GM21423 (cell line): ENCODE measurements at regions not wholly inside any gene's neighbourhood (a gene's known extent, or its start where the extent isn't known, plus 50 kb on each side); places are given as distances from the start of the nearest gene placed in this dataset.

Experiments used
- ATAC-seq: cut with Tn5 transposase; IDR thresholded peaks from one replicate; pipeline ENCODE4 v1.9.1; 2021; ENCODE audit warnings: mild to moderate bottlenecking, moderate library complexity; ENCODE audit not compliant: unreplicated experiment

DNA sequence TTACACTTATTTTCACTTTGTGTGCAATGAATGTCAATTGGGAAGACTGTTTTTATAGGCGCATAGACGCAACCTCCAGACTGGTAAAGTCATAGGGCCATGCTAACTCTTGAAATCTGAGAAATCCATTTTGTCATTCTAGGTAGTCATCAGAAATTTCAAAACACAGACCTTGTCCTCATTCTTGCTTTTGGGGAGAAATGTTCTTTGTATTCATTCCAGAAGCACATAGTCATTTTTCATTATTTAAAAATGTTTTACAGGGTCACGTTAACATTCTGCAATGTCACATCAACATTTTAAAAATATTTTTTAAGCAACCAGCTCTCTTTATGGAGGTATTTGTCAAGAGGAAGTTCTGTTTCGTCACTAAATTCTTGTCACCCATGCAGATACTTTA lies 898.4 kb downstream of the PDCD6IP start:
- ATAC-seq: no peak

DNA sequence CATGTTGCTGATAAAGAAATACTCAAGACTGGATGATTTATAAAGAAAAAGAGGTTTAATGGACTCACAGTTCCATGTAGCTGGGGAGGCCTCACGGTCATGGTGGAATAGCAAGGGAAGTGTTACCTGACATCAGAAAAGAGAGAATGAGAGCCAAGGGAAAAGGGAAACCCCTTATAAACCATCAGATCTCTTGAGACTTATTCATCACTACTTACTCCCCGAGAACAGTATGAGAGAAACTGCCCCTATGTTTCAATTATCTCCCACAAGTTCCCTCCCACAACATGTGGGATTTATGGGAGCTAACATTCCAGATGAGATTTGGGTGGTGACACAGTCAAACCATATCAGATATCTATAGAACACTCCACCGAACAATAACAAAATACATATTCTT lies 904.6 kb downstream of the PDCD6IP start:
- no peak for ATAC-seq

DNA sequence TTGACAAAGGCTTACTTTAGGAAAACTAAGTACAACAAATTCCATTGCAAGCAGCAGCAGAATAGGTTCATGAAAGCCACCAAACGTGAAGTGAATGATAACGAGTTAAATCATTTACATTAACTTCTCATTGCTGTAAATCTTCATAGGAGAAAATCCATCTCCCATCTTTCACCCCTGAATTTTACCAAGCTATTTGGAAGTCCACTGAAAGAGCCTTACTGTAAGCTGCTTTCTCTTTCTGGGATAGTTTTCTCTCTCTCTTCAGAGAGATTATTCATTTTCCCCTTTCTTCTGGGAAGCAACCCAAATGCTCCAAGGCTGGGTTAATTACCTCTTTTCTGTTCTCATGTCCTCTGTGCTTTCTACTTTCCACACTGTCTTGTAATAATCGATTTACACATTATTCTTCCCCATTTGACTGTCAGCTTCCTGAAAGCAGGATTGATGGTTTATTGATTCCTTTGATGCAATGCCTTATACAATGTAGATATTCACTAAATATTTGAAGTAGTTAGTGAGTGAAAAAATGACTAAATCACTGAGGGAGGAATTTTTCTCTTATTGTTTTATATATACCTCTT lies 914.3 kb upstream of the ARPP21 start:
- ATAC-seq: no peak

DNA sequence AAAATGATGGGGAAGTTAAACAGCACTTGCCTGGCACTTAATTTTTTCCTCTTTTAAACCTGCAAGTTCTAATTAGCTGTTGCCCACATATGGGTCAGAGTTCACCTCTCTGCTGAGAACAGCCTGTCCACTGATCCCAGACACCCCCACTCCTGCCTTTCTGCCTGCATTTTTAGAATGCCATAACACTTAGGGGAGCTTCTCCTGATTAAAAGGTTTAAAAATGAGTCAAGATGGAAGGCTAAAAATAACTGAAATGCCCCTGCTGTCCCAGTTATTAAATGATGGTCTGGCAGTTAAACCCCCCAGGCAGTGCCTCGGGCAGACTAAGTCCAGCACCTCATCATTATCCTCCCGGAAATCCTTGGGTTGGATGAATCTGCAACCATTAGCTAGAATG lies 913.6 kb upstream of the ARPP21 start:
- no peak for ATAC-seq

DNA sequence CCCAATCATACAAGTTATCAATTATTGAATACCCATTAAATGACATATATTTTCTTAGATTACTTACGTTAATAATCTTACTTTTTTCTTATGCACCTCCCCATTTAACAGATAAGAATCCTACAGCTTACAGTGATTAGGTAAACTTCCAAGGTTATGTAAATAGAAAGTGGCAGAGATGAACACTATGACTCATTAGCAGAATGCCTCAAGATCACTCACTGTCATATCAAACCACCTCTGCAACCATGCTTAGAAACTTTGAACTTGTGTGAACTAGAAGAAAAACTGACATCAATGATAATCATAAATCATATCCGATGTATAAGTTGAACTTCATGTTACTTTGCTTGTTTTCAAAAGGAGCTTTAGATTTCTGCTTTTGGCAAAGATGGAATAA lies 911.6 kb upstream of the ARPP21 start:
- no peak for ATAC-seq

DNA sequence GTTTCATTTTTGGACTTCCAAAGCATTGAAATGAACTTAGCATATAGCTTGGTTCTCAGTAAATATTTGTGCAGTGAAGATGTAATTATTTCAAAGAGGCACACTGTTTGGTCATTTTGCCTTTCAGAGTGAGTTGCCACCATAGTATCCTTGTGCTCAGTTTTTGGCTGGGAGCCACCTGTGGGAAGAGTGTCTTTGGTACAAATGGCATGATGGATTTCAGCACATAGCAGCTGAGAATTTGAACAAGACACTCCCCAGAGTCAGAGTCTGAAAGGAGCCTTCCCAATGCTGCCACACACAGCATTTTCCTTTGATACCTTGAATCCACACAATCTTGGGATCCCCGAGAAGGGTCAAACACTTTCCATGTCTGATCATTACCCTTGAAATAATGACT lies 897.2 kb upstream of the ARPP21 start:
- ATAC-seq: no peak

DNA sequence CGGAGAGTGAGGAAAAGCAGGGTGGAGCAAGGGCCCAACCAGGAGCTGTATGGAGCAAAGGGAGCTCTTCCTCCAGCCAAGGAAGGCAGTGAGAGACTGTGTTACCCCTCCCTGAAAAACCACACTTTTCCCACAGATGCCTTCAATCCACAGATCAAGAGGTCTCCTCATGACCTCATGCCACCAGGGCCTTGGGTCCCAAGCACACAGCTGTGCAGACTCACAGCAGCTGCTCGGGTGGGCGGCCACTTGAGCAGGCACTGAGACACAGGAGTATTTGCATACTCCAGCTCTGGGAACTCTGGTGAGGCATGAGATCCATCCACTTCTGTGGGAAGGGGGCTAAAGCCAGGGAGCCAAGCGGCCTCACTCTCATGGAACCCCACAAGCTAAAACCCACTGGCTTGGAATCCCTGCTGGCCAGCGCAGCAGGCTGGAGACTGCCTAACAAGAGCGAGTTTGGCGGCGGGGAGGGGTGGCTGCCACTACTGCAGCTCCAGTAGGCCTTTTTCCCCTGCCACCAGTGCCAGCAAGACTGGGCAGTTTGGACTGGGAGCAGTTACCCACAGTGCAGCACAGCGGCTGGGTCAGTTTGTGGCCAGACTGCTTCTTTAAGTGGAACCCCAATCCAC lies 880.6 kb upstream of the ARPP21 start:
- no peak for ATAC-seq

DNA sequence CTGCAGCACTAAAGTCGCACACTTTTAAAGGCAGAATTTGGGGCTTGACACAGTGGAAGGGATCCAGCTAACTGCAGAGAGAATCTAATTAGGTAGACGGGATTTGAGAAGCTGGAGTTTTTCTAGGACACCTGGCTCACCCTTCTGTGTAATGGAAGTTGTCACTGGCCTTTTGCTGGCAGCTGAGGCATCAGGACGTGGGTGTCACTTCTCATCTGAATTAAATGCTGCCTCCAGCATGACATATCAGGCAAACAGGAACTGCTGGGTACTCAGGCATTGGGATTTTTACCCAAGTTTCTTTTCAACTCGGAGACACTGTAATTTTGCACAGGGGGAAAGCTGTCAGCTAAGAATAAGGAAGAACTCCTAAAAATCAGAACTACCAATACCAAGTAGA lies 861.9 kb upstream of the ARPP21 start:
- no peak for ATAC-seq

DNA sequence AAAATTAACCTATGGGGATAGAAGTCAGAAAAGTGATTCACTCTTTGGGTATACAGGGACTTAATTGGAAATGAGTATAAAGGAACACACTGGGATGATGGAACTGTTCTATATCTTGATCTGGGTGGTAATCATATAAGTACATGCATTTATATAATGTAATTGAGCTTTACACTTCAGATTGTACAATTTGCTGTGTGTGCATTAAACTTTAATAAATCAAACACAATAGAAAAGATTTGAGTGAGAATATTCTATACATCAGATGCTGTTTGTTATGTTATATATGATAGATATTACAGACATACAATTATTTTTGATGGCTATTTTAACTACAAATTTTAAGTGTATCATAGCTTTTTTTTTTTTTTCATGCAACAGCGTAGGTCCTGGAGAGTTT lies 860.2 kb upstream of the ARPP21 start:
- no peak for ATAC-seq

DNA sequence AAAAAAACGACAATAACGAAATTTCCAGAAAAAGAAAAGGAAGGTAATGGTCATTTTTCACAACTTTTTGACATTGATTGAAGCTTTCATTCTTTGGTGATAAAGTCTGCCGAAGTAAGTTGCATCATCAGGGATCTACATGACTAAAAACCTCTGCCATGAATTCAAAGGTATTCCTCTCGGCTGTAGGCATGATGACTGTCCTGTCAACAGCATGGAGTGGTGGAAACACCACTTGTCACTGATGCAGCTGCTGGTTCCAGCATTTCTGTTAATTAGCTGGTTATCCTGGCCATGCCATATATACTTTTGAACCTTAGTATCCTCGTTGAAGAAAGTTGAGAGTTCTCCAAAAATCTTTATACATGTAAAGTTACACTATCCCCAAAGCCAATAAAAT lies 859.0 kb upstream of the ARPP21 start:
- ATAC-seq: no peak

DNA sequence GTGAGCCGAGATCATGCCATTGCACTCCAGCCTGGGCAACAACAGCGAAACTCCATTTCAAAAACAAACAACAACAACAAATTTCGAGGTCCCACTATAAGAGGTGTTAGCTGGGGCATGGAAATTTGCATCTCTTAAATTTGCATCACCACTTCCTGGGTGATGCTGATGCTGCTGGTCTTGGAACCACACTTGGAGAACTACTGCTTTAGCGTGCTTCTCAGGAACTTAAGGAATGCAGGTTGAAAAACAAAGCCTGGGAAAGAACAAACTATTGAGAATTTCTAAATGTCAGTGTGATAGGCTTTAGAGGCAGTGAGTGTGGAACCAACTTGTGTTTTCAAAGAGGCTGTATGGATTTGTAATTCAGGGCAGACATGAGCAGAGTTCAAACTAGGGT lies 858.4 kb upstream of the ARPP21 start:
- ATAC-seq: no peak

DNA sequence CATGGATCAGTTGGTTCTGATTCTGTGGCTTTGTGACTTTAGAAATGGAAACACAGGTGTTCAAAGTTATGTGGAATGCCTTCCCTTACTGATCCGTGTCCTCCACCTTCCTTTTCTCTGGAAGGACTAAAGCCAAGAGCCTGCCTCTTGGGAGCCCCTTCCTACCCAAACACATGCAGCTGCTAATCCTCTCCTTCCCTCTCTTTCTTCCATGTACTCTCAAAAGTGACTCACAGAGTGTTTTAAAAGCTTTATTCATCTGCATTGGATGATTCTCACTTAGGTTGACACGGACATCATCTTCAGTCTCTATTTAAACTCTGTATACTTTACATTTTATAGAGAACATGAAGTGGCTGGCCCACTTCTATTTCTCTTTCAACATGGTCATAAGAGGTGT lies 856.5 kb upstream of the ARPP21 start:
- no peak for ATAC-seq

DNA sequence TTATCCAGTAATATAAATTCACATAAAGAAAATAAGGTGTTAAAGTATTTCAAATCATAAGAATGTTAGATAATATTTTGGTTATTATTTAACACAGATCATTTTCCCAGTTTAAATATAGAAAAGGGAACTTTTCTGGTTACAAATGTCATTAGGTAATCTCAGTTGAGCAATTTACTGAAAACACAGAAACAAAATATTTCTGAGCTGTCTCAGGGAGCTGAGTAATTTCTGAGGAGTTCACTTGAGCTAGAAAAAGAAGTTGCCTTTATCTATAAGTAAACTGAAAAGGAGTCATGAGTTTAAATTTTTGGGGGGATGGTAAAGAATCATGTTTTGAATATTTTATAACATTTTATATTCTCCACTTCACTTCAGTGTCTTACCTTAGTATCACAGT lies 855.4 kb upstream of the ARPP21 start:
- no peak for ATAC-seq

DNA sequence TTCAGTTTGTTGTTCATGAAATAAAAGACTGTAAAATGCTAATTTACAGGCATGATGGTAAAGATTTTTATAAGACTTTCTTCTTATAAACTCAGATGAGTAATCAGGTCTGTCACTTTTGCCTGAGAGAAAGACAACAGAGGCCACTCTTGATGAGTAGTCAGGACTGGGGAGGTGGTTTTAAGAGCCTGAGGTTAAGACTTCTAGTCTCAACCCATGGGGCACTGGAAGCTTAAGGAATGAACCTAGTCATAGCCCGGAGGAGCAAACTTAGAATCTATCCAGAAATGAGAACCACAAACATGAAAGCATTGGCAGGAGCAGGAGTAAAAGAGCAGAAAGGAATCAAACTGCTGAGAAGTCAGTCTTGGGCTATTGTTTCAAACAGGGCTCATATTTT lies 846.3 kb upstream of the ARPP21 start:
- no peak for ATAC-seq

DNA sequence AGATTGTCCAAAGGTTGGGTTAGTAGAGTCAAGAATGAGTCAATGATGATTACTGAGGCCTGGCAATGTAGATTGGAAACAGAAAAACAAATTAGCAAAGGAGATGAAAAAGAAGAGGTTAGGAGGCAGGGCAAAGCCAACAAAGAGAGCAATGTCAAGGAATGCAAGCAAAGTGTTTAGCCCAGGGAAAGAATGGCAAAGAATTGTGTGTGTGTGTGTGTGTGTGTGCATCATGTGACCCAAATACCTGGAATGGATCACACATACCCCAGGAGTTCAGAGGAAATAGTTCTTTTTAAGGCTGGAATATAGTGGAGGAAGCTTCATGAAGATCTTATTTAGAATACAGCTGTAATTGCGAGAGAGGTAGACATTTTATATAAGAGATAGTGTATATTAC lies 831.7 kb upstream of the ARPP21 start:
- ATAC-seq: no peak

DNA sequence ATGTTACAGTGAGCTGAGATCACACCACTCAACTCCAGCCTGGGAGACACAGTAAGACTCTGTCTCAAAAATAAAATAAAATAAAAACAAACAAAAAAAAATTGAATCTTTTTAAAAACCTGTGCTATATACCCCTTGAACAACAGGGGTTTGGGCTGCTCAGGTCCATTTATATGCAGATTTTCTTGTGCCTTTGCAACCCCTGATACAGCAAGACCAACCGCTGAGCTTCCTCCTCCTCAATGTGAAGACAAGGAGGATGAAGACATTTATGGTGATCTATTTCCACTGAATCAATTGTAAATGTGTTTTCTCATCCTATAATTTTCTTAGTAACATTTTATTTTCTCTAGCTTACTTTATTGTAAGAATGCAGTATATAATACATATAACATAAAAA lies 831.0 kb upstream of the ARPP21 start:
- no peak for ATAC-seq

DNA sequence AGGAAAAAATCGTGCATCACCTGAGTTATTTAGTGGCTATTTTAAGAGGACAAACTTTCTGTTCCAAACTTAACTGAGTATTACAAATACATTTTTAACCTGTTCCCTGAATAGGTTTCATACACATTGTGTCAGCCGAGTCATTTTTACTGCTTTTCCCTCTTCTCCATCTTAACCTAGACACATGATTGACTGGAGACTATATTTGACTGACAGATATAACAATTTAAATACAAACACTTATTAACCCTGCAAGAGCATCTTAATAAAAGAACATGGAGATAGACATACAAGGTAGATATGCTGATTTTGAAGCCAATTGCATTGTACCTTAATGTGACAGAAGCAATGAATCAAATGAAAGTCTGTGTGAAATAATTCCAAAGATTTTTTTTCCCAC lies 810.5 kb upstream of the ARPP21 start:
- ATAC-seq: no peak

DNA sequence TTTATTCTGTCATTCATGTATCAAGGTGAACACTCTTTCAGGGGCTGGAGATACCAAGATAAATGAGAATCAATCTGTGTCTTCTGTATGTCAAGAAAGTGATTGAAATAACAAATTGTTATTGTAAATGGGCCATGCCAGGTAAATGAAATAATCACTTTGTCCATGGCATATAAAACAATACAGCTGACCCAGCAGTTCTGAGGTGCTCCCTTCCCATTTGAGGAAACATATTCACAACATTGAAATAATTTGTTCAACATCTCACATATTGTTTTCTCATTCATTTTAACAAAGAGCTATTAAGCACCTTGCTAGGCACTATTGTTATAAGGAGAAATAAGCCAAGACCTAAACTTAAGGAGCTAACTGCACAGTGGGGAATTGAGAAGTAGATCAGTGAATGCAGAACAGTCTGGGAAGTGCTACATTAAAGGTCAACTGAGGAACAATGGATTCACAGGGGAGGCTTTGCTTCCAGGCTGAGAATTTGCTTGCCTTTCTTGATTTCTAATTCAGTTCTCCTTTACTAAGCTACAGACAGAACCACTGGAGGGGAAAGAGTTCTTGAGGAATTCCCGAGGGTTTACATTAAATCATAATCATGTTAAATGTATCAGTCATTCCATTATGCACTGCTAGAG lies 806.3 kb upstream of the ARPP21 start:
- no peak for ATAC-seq

DNA sequence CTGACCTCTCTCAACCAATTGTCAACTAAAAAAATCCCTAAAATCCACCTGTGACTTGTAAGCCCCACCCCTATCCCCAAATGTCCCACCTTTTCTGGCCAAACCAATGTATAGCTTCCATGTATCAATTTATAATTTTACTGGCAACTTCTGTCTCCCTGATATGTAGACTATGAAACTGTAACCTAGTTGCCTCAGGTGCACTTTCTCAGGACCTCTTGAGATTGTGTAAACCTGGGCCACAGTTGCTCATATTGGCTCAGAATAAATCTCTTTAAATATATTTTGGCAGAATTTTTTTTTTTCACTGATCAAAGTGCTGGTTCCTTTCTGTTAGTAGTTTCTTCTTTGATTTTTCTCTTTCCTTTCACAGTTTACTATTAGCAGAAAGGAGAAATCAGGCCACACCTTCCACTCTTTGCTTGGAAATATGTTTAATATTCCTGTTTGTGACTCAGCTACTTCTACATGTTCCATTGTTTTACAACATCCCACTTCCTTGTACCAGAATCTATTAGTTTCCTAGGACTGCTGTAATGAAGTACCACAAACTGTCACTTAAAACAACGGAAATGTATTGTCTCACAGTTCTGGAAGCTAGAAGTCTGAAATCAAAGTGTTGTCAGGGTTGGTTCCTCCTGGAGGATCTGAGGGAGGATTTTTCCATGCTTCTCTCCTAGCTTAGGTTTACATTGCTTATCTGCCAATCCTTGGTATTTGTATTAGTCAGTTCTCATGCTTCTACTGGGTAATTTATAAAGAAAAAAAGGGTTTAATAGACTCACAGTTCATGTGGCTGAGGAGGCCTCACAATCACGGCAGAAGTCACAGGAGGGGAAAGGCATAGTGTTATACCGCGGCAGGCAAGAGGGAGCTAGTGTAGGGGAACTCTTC lies 801.2 kb upstream of the ARPP21 start:
- ATAC-seq: no peak

DNA sequence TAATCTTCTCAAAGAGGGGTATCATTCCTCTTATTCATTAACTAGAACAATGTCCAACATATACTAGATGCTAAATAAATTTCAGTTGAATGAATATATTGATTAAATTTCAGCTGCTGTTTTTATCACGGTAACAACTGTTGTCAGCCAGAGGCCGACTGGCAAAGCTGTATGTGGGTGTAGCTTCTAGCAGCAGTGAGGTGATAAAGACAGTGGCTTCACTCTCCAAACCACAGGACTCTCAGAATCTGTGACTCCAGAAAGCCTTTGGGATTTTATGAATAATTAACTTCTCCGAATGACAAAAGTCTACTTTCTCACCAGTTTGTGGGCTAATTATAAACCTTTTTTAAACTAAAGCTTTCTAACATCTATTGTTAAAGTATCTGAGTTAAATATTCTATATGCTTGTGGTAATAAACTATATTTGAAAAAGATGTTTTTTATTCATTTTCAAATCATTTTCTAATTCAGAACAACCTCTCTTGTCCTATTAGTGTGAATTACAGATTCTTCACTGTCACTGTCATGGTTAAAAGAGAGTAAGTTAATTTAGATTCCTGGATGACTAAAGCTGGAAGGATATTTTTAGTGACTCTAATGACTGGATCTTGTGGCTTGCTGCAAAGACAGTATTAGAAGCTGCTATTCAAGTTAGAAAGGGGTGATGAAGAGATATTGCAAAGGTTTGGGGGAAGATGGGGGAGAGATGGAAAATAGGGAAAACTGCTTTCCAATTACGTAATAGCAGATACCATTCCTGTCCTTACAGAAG lies 796.4 kb upstream of the ARPP21 start:
- ATAC-seq: no peak

DNA sequence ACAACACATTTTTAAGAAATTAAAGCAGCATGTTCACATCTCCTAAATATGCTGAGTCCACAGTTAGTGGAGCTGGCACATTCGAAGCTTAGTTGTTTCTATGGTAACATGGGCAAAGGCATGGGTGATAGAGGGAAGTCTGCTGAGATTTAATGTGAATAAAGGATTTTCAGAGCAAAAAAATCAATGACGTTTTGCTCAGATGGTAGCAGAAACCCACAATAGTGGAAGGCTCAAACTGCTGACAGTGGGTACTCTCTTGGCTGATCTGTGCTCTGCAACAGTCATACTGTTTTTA lies 795.1 kb upstream of the ARPP21 start:
- ATAC-seq: no peak
